IMR-90 (cell line): ENCODE measurements at regions not wholly inside any gene's neighbourhood (a gene's known extent, or its start where the extent isn't known, plus 50 kb on each side); places are given as distances from the start of the nearest gene placed in this dataset.

Experiments used
- ATAC-seq: fragments of 200-7000 bp; cut with Tn5 transposase; 2 replicates; pipeline ENCODE4 v1.9.1; 2020; ENCODE audit warnings: low read depth, mild to moderate bottlenecking, moderate library complexity
- BruUV-seq: library from RNA; stranded (reverse); fragments of 400-500 nt; replicated peaks from 2 replicates; lab custom pipeline; 2021; lab: Mats Ljungman, UMichigan
- CTCF ChIA-PET: fragments of 300-600 bp; formaldehyde crosslinking; extraction: SDS; loops from one replicate; lab custom pipeline; 2021; ENCODE audit warnings: antibody characterized with exemption; lab: Yijun Ruan, JAX
- POLR2A ChIA-PET: fragments of 300-600 bp; sonication (Branson Sonifier 250); formaldehyde crosslinking; loops from one replicate; lab custom pipeline; 2022; ENCODE audit warnings: antibody characterized with exemption; ENCODE audit not compliant: unreplicated experiment; lab: Charles Lee
- DNase-seq: peaks from one replicate; pipeline ENCODE4 v3.0.0; 2013
- H2AFZ ChIP-seq: replicated peaks from 2 replicates; pipeline ENCODE3; 2013; ENCODE audit warnings: low read length, mild to moderate bottlenecking; ENCODE audit not compliant: poor library complexity
- H2AK5ac ChIP-seq: 2 replicates; pipeline ENCODE4 v1.6.1; 2013; ENCODE audit warnings: low read depth, low read length, inconsistent platforms
- H2AK9ac ChIP-seq: replicated peaks from 2 replicates; pipeline ENCODE3; 2013; ENCODE audit warnings: mild to moderate bottlenecking, low read depth, low read length, moderate library complexity; ENCODE audit not compliant: poor library complexity
- H2BK120ac ChIP-seq: 2 replicates; pipeline ENCODE4 v1.6.1; 2013; ENCODE audit warnings: low read depth, low read length, inconsistent platforms
- H2BK15ac ChIP-seq: 3 replicates; pipeline ENCODE4 v1.6.1; 2013; ENCODE audit warnings: low read depth, low read length, inconsistent platforms
- H2BK20ac ChIP-seq: 2 replicates; pipeline ENCODE4 v1.6.1; 2013; ENCODE audit warnings: low read depth, mild to moderate bottlenecking, inconsistent platforms, low read length, moderate library complexity
- H2BK5ac ChIP-seq: 2 replicates; pipeline ENCODE4 v1.6.1; 2013; ENCODE audit warnings: mild to moderate bottlenecking, low read depth, low read length, inconsistent platforms; ENCODE audit not compliant: poor library complexity, severe bottlenecking
- H3K14ac ChIP-seq: replicated peaks from 2 replicates; pipeline ENCODE4 v1.6.1; 2013; ENCODE audit warnings: low read depth, low read length, inconsistent platforms
- H3K18ac ChIP-seq: 2 replicates; pipeline ENCODE4 v1.6.1; 2013; ENCODE audit warnings: low read depth, low read length, control low read depth
- H3K23ac ChIP-seq: 2 replicates; pipeline ENCODE4 v1.6.1; 2013; ENCODE audit warnings: low read depth, low read length, inconsistent platforms
- H3K27ac ChIP-seq: 2 replicates; pipeline ENCODE4 v1.5.1; 2013; ENCODE audit warnings: mild to moderate bottlenecking, control low read depth, low read length; ENCODE audit not compliant: insufficient read depth
- H3K27me3 ChIP-seq: 2 replicates; pipeline ENCODE4 v1.6.1; 2013; ENCODE audit warnings: low read length; ENCODE audit not compliant: control insufficient read depth, insufficient read depth
- H3K36me3 ChIP-seq: 2 replicates; pipeline ENCODE4 v1.6.1; 2013; ENCODE audit warnings: low read length, mixed read lengths; ENCODE audit not compliant: control insufficient read depth, insufficient read depth
- H3K4ac ChIP-seq: 2 replicates; pipeline ENCODE4 v1.6.1; 2013; ENCODE audit warnings: low read depth, low read length, inconsistent platforms
- H3K4me1 ChIP-seq: 2 replicates; pipeline ENCODE4 v1.6.1; 2013; ENCODE audit warnings: low read length, mixed read lengths; ENCODE audit not compliant: control insufficient read depth, insufficient read depth
- H3K4me2 ChIP-seq: 2 replicates; pipeline ENCODE4 v1.6.1; 2013; ENCODE audit warnings: low read depth, mild to moderate bottlenecking, control low read depth, low read length, moderate library complexity
- H3K4me3 ChIP-seq: 2 replicates; pipeline ENCODE4 v1.5.1; 2013; ENCODE audit warnings: low read depth, mild to moderate bottlenecking, control low read depth, low read length, moderate library complexity; ENCODE audit not compliant: insufficient read depth
- H3K56ac ChIP-seq: 2 replicates; pipeline ENCODE4 v1.6.1; 2013; ENCODE audit warnings: low read length, inconsistent platforms; ENCODE audit not compliant: insufficient read depth; ENCODE audit errors: extremely low read depth
- H3K79me1 ChIP-seq, 2 experiments: 2 replicates each; pipeline ENCODE4 v1.6.1; 2013; ENCODE audit warnings: low read length in 2 of 2, inconsistent platforms in 1 of 2, low read depth in 1 of 2
- H3K9ac ChIP-seq: 2 replicates; pipeline ENCODE4 v1.6.1; 2013; ENCODE audit warnings: low read depth, low read length, control low read depth
- H3K9me1 ChIP-seq: 2 replicates; pipeline ENCODE4 v1.6.1; 2013; ENCODE audit warnings: low read length, inconsistent platforms; ENCODE audit not compliant: insufficient read depth
- H3K9me3 ChIP-seq: 2 replicates; pipeline ENCODE4 v1.6.1; 2013; ENCODE audit warnings: low read length; ENCODE audit not compliant: control insufficient read depth, insufficient read depth
- H4K20me1 ChIP-seq: 2 replicates; pipeline ENCODE4 v1.6.1; 2013; ENCODE audit warnings: low read length, inconsistent platforms; ENCODE audit not compliant: insufficient read depth
- H4K5ac ChIP-seq: 2 replicates; pipeline ENCODE4 v1.6.1; 2013; ENCODE audit warnings: mild to moderate bottlenecking, low read depth, low read length, control low read depth
- H4K8ac ChIP-seq, 2 experiments: 2 replicates each; pipeline ENCODE4 v1.6.1; 2013; ENCODE audit warnings: low read depth in 2 of 2, low read length in 2 of 2, control low read depth in 1 of 2, inconsistent platforms in 1 of 2
- H4K91ac ChIP-seq: 2 replicates; pipeline ENCODE4 v1.6.1; 2013; ENCODE audit warnings: low read depth, low read length, inconsistent platforms; ENCODE audit not compliant: insufficient read depth
- BHLHE40 ChIP-seq: fragments of 150-350 bp; IDR thresholded peaks from 2 replicates; pipeline ENCODE4 v1.6.1; 2016; ENCODE audit warnings: mild to moderate bottlenecking, low read depth, low read length
- POLR2A ChIP-seq: IDR thresholded peaks from 2 replicates; pipeline ENCODE4 v1.6.1; 2012; ENCODE audit warnings: mild to moderate bottlenecking, low read depth, low read length
- RCOR1 ChIP-seq: IDR thresholded peaks from 2 replicates; pipeline ENCODE4 v1.6.1; 2012; ENCODE audit warnings: mild to moderate bottlenecking, low read length, improper control_type of control experiment; ENCODE audit not compliant: insufficient replicate concordance
- WGBS, 2 experiments: methylation state at CpG; one replicate each; pipeline versions ENCODE4 v1.1.5 to v1.1.7; 2013; ENCODE audit warnings: missing lambda C conversion rate in 2 of 2; ENCODE audit not compliant: insufficient read length in 1 of 2; ENCODE audit errors: extremely low coverage in 2 of 2; 5-methylcytosine and 5-hydroxymethylcytosine counted together
- dilution Hi-C: fragments of 300-500 bp; cut with HindIII; formaldehyde crosslinking; loops from one replicate; pipeline ENCODE4 v1.14.3; 2018; ENCODE audit warnings: low sequenced_read_pairs; ENCODE audit not compliant: unreplicated experiment
- in situ Hi-C: fragments of 300-500 bp; cut with MboI; formaldehyde crosslinking; loops from 3 replicates; pipeline ENCODE4 v1.14.3; 2019; ENCODE audit warnings: low sequenced_read_pairs, inconsistent platforms, mixed read lengths
- intact Hi-C: fragments of 100-400 bp; cut with micrococcal nuclease; formaldehyde crosslinking; loops from 2 replicates; pipeline ENCODE4 v1.10.0; 2022

- Histone ChIP-seq H3K9me1 (no peaks in the 10 kb centered on the region), H3K4me3 (no peak overlapping the region), H3K9me3 (0 out of 2 replicates have a peak, but pooled peaks cover 2% of the 10 kb centered on the region), H3K36me3 (no peaks in the 10 kb centered on the region), H2BK120ac (no peak overlapping the region), H2AK5ac (no peak overlapping the region), H2AK9ac (no peak overlapping the region), H2BK20ac (no peak overlapping the region), H3K56ac (no peak overlapping the region), H4K8ac (no peak overlapping the region), H4K20me1 (no peaks in the 10 kb centered on the region), H3K14ac (no peak overlapping the region), H3K4me2 (no peak overlapping the region), H3K27ac (no peak overlapping the region), H2BK15ac (no peak overlapping the region), H3K4me1 (peaks cover 4% of the 10 kb centered on the region), H3K9ac (no peak overlapping the region), H2AFZ (no peak overlapping the region), H3K18ac (no peak overlapping the region), H4K5ac (no peak overlapping the region), H3K79me1 (no peaks in the 10 kb centered on the region), H3K23ac (no peak overlapping the region), H4K91ac (no peak overlapping the region), H3K4ac (no peak overlapping the region), H2BK5ac (no peak overlapping the region), H3K27me3 (no peaks in the 10 kb centered on the region)
- TF ChIP-seq POLR2A: no peak
- no peak for TF ChIP-seq RCOR1
- TF ChIP-seq BHLHE40: no peak
- ATAC-seq (no peak), DNase-seq (no peak)
- POLR2A ChIA-PET: no interaction called here
- in situ Hi-C loops (no loop called here), dilution Hi-C loops (no loop called here), intact Hi-C loops (no loop called here)
- BruUV-seq: no TSS peak
- CTCF ChIA-PET: interaction anchor here (0.6 kb wide), 1 partner anchor 484 kb away, joined by 3 read pairs; no protein-coding TSS in a partner anchor
- WGBS, 2 experiments: no CpG with 5 or more reads among the region's 1 CpG
Observed at GRCh38 chr3:177318559-177318958, 121.3 kb upstream of the TBL1XR1 start.
